ENCODE measurements at regions not wholly inside any gene's neighbourhood (a gene's known extent, or its start where the extent isn't known, plus 50 kb on each side); places are given as distances from the start of the nearest gene placed in this dataset.
"Not testable (repeated sequence)": the region's sequence is repeated elsewhere in the genome, so short reads cannot be mapped to it uniquely, and the experiment has no call there.

DNA sequence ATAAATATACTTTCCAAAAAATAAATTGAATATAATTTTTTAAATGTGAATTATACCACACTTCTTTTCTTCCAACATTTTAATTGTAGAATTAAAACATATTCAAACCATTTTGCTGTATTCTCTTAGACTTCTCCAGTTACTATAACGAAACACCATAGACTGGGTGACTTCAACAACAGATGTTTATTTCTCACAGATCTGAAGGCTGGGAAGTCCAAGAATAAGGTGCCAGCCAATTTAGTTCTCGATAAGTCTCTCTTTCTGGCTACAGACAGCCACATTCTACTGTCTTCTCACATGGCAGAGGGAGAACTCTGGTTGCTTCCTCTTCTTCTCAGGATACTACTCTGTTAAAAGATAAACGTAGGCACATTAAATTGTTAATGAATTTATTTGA is 155.8 kb upstream of the UGT8 start:
- DNase-seq (ENCODE audit: low spot score), result no peak

GRCh38 chr4:114444211-114444610 is 154.4 kb upstream of the UGT8 start:
- no peak for DNase-seq (ENCODE audit: low spot score)

DNA sequence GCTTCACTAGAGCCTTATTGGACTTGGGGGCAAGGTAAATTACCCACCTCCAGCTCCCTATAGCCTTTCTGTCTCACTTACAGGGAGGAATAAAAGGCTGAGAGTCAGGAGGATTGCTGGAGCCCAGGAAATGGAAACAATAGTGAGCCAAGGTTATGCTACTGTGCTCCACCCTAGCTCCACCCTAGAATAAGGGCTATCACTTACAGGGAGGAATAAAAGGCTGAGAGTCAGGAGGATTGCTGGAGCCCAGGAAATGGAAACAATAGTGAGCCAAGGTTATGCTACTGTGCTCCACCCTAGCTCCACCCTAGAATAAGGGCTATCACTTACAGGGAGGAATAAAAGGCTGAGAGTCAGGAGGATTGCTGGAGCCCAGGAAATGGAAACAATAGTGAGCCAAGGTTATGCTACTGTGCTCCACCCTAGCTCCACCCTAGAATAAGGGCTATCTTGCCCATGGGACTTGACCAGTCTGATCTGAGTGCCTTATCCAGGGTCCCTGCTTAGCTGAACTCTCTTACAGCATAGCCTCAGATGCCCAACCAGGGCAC is 150.6 kb upstream of the UGT8 start:
- not testable (repeated sequence) for DNase-seq (ENCODE audit: low spot score)

DNA sequence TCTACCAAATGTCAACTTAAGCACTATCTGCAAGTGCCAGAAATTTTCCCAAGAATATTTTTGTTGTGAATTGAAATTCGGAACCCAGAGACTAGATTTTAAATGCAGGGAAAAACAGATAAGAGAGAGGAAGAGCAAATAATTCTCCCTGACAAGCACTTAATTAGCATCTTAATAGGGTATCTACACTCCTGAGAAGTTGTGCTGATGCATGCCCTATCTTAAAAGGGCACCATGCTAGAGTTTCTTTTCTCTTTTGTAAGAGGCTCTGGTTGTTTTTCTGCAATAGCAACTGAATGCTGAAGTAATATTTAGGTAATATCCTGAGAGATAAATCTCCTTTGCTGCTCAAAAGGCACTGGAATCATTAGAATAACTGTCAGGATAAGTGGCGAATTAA is 139.9 kb upstream of the UGT8 start:
- DNase-seq (ENCODE audit: low spot score), result no peak

DNA sequence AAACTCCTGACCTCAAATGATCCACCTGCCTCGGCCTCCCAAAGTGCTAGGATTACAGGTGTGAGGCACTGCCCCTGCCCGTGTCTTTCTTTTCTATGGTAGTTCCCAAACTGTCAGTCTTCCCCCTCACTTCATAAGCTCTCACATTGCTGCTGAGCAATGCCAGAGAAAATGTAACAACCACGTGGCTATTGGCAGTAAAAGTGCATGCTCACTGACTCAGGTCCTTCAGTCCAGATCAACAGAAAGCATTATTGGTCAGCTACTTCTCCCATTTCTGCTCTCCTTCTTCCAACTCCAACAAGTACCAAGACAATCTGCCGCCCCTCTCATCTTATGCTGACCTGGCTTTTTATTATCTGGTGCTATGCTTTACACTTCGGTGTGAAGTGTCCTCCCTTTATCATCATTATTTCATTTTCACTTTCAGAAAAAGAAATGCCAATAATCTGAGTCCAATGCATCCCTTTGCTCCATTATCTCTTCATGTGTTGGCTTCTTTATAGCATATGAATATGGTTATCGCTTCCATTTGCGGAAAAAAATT is 133.8 kb upstream of the UGT8 start:
- DNase-seq (ENCODE audit: low spot score), result no peak

DNA sequence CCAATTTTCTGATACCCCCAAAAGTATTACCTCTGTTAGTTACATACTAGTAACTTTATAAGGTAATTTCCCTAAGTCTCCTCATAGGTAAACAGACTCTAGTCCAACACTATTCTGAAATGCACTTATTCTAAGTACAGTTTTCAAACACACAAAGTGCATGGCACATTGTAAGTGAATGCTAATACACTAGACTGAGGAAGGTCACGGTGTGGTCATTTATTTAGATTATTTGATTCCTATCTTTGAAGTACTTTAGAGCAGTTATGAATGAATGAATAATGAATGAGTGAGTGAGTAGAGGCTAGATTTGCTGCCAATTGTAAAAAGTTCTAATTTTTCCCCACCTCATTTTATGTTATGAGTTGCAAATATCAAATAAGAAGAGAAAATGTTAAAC is 132.8 kb upstream of the UGT8 start:
- no peak for DNase-seq (ENCODE audit: low spot score)

- DNase-seq (ENCODE audit: low spot score), result no peak
Measured at GRCh38 chr4:114466299-114466698, 132.3 kb upstream of the UGT8 start.

DNA sequence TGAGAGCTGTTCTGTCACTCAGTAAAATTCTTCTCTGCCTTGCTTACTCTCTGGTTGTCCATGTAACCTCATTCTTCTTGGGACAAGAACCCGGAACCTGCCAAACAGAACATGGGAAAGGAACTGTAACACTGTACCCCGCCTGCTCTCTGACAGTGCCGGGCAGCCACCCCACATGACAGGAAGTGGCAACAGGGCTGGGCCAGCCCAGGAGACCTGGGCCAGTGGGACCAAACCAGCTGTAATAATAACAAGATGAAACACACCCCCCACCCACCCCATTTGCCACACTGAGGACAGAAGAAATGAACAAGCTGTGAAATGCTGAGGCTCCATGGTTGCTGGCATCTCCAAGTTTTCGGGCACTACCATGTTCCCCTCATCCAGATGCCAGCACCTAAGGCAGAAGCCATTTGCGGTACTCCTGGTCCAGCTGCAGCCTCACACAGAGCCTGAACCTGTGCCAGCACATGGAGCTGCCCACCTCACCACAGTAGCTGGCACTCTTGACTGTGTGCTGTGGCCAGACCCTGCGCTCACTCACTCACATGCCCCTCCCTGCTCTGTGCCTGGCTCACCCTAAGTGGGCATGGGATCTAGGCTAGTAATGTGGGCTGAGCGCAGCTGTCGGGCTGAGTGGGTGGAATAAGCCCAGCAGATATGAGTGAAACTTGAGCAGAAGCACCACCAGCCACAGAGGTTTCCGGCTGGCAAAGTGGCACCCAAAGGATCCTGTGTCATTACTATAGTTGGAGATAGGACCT is 126.2 kb upstream of the UGT8 start:
- no peak for DNase-seq (ENCODE audit: low spot score)

GRCh38 chr4:114474188-114474800 is 124.3 kb upstream of the UGT8 start:
- no peak for DNase-seq (ENCODE audit: low spot score)

DNA sequence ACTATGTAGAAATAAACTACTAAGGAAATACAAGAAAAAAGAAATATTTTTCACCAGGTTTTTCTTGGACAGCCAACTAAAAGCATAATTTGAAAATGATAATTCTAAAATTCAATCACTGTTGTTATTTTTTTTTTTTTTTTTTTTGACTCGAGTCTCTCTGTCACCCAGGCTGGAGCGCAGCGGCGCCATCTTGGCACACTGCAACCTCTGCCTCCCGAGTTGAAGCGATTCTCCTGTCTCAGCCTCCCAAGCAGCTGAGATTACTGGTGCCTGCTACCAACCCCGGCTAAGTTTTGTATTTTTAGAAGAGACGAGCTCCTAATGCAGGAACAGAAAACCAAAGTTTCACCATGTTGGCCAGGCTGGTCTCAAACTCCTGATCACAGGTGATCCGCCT is 122.3 kb upstream of the UGT8 start:
- DNase-seq (ENCODE audit: low spot score), result no peak

DNA sequence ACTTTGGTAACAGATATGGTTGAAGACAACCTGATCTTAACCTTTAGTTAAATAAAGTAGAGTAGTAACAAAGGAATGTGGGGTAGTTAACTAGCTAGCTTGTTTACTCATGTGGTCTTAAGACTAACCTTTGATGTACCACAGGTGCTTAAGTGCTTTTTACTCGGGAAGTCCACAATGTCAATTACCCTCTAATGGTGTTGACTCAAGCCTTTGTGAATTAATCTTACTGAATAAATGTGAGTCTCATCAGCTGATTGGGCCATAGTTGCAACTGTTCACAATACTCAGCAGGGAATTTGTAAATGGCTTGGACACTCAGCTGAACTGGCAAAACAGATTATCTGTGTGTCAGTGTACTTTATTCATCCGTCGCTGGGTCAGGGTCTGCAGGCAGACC is 119.0 kb upstream of the UGT8 start:
- no peak for DNase-seq (ENCODE audit: low spot score)

GRCh38 chr4:114481856-114482255 is 116.8 kb upstream of the UGT8 start:
- DNase-seq (ENCODE audit: low spot score), result no peak

DNA sequence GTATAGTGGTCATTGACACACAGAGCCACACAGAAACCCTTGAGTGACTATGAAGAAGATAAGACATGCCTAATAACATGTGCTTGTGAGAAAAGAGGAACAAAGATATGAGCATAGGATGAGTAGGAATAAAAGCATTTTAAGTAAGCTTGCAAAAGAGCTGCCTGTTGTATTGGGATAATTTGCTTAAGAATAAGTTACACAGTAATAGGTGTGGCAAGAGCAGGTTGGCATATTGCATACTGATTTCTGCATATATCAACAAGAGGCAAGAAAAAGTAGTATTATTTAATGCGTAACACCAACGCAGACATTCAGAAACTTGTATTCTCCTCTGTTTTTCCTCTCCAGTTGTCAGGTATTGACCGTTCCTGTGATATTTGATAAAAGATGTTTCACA is 111.5 kb upstream of the UGT8 start:
- no peak for DNase-seq (ENCODE audit: low spot score)

DNA sequence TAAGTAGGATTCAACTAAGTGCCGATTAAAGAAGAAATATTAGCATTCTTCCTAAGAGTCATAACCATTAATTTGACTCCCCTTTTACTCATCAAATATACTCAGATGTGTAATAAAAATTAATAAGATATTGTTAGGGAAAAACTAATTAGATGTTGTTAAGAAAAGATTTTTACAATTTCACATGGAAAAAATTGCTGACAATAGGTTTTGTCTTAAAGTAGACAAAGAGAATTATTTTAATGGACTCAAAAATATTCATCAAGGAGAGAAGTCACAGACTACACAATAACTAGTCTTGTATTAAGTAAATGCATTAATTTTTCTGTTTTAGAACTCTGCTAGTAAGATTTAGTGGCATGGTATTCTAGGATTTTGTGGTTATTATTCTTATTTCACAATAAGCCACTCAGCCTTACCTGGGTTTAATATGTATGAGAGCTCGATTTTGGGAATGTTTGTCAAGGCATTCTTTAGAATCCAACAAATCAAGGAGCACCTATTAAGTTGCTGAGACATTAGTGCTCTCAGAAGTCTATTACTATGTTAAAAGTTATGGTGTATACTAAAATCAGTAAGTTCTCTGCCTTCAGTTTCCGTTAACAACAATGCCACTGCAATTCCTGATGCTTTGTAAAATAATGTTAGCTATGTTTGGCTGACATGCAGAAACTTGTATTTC is 110.2 kb upstream of the UGT8 start:
- no peak for DNase-seq (ENCODE audit: low spot score)

DNA sequence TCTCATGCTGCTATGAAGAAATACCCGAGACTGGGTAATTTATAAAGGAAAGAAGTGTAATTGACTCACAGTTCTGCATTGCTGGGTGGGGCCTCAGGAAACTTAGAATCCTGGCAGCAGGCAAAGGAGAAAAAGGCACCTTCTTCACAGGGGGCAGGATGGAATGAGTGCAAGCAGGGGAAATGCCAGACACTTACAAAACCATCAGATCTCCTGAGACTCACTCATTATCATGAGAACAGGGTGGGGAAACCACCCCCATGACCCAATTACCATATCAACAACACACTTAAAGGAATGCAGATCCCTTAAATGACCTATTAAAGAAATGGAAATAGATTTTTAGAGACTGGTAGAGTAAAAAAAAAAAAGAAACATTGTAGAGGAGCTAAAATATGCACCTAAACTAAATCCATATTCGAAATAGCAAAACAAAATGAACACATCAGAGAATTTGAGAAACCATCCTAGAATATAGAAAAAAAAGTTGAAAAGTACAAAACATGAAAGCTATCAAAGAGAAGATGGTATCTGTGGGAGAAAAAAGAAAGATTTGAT is 104.3 kb upstream of the UGT8 start:
- DNase-seq (ENCODE audit: low spot score), result no peak

DNA sequence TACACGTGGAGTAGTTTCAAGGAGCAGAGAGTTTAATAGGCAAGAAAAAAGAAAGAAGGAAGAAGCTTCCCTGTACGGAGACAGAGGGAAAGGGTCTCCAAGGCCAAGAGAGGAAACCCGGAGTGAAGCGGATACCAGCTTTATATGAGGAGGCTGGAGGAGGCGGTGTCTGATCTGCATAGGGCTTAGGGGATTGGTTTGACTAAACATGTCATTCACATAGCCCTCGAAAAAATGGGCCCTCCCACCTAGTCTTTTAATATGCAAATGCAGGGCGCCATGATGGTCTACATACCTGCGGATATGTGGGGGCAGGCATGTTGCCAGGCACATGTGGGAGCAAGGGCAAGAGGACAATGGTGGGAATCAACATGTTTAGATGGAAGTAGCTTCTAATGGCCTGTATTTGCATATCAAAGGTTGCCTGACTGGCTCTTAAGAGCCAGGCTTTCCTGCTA is 103.1 kb upstream of the UGT8 start:
- DNase-seq (ENCODE audit: low spot score), result no peak

DNA sequence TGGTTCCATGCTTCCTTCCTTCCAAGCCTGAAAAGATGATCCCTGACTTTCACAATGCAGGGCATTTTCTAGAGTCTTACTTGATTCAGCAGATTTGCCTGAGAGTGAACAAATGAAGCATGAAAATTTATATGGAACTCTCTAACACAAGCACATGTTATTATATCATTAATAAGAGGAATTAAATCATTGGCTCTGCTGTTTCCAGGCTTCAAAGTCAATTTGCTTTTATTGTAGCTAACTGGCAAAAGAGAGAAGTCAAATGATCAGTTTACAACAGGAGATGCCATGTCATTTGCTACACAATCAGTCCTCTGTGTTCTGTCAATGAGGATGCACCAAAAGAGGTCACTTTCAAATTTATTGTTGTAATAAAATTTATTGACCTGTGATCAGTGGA is 101.5 kb upstream of the UGT8 start:
- DNase-seq (ENCODE audit: low spot score), result peak; percentile 76

DNA sequence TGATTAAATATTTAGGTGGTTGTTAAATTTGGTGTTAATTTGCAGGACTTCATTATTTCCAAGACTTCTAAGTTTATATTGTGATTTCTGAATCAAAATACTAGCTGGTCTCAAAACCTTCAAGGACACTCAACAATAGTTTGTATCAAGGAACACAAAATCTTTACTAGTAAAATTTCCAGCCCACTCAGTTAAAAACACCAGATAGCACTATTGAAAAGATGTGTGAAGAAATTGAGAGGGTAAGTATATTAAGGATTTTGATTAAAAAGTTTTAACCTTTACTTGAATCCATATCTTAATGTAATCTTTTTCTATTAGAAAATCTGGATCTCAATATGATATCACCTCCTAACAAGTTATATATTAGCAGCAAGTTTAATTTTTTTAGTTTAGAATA is 89.3 kb upstream of the UGT8 start:
- DNase-seq (ENCODE audit: low spot score), result peak; percentile 88

- no peak for DNase-seq (ENCODE audit: low spot score)
Measured at GRCh38 chr4:114512595-114513295, 85.9 kb upstream of the UGT8 start.

DNA sequence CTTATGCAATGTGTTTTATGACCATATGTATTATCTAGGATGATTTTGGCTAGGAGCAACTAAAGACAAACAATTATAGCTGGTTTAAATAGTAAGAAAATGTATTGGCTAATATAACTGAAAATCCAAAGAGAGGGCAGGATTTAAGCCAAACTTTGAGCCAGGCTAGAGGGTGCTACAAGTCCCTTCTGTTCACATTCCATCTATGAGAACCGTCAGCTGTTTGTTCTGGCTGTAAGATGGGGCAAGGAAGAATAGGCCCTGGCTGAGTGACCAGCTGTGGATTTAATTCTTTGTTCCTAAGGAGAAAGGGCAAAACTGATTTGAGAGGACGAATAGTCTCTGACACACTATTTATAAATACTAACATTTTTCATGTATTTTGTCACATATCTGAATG is 79.2 kb upstream of the UGT8 start:
- peak; percentile 81 for DNase-seq (ENCODE audit: low spot score)

- no peak for DNase-seq (ENCODE audit: low spot score)
Measured at GRCh38 chr4:114527170-114527569, 71.4 kb upstream of the UGT8 start.

DNA sequence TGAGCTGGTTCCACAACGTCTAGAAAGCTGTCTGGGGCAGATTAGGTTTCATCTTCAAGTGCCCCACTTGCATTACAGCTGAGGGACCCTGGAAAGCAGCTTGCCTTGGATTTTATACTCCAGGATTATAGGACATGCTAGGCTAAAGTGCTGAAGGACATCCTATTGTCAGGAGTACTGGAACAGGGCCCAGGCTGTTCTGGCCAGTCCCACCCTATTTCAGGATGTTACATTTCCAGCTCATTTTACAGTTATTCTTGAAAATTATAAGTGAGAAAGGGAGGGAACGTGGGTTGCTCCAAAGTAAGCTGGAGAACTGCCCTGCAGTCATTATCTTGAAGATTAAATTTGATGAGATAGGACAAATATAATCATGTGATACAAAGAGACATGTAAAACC is 71.0 kb upstream of the UGT8 start:
- DNase-seq (ENCODE audit: low spot score), result no peak
